Fibroblast of skin of scalp (primary cell): ENCODE measurements at regions not wholly inside any gene's neighbourhood (a gene's known extent, or its start where the extent isn't known, plus 50 kb on each side); places are given as distances from the start of the nearest gene placed in this dataset.
"Not testable (repeated sequence)": the region's sequence is repeated elsewhere in the genome, so short reads cannot be mapped to it uniquely, and the experiment has no call there.

Experiments
- DNase-seq: peaks from one replicate; pipeline ENCODE4 v3.0.0-alpha.2; 2013

GRCh38 chr16:76612497-76612896 lies 335.3 kb downstream of the CNTNAP4 start:
- DNase-seq: no peak

- no peak for DNase-seq
Observed at GRCh38 chr16:76614269-76614668, 337.1 kb downstream of the CNTNAP4 start.

GRCh38 chr16:76622876-76623275 lies 345.7 kb downstream of the CNTNAP4 start:
- DNase-seq: no peak

GRCh38 chr16:76634847-76635697 lies 357.9 kb downstream of the CNTNAP4 start:
- DNase-seq: peak; percentile 1

GRCh38 chr16:76639685-76640289 lies 362.6 kb downstream of the CNTNAP4 start:
- peak; percentile 22 for DNase-seq

- DNase-seq: no peak
Observed at GRCh38 chr16:76650582-76650981, 373.4 kb downstream of the CNTNAP4 start.

GRCh38 chr16:76653390-76654026 lies 376.3 kb downstream of the CNTNAP4 start:
- DNase-seq: peak; percentile 53

- no peak for DNase-seq
Observed at GRCh38 chr16:76654088-76654820, 377.1 kb downstream of the CNTNAP4 start.

- no peak for DNase-seq
Observed at GRCh38 chr16:76656994-76657393, 379.8 kb downstream of the CNTNAP4 start.

- no peak for DNase-seq
Observed at GRCh38 chr16:76661691-76662235, 384.6 kb downstream of the CNTNAP4 start.

GRCh38 chr16:76665571-76666275 lies 388.5 kb downstream of the CNTNAP4 start:
- no peak for DNase-seq

- DNase-seq: no peak
Observed at GRCh38 chr16:76668207-76668725, 391.1 kb downstream of the CNTNAP4 start.

GRCh38 chr16:76669288-76669687 lies 392.1 kb downstream of the CNTNAP4 start:
- no peak for DNase-seq

GRCh38 chr16:76670125-76670857 lies 393.1 kb downstream of the CNTNAP4 start:
- no peak for DNase-seq

- no peak for DNase-seq
Observed at GRCh38 chr16:76676356-76676755, 399.2 kb downstream of the CNTNAP4 start.

GRCh38 chr16:76681296-76681695 lies 404.1 kb downstream of the CNTNAP4 start:
- no peak for DNase-seq

- DNase-seq: no peak
Observed at GRCh38 chr16:76683051-76683450, 405.9 kb downstream of the CNTNAP4 start.

- DNase-seq: no peak
Observed at GRCh38 chr16:76696876-76697275, 419.7 kb downstream of the CNTNAP4 start.

- DNase-seq: no peak
Observed at GRCh38 chr16:76705892-76706291, 428.7 kb downstream of the CNTNAP4 start.

GRCh38 chr16:76713191-76713590 lies 436.0 kb downstream of the CNTNAP4 start:
- no peak for DNase-seq

- DNase-seq: not testable (repeated sequence)
Observed at GRCh38 chr16:76716251-76716650, 439.1 kb downstream of the CNTNAP4 start.
